Activated CD8-positive, alpha-beta memory T cell treated with anti-CD3 and anti-CD28 coated beads, Interleukin-2, amount 10 ng/mL, durations not matched to agents 7 days and 5 days (primary cell): ENCODE measurements at regions not wholly inside any gene's neighbourhood (a gene's known extent, or its start where the extent isn't known, plus 50 kb on each side); places are given as distances from the start of the nearest gene placed in this dataset.

ENCODE experiments used
- ATAC-seq: fragments of 150-1000 bp; cut with Tn5 transposase; one replicate; pipeline ENCODE4 v1.10.0; 2021; ENCODE audit warnings: moderate library complexity
- CTCF ChIA-PET: fragments of 350-600 bp; sonication (Branson Sonifier 250); formaldehyde crosslinking; loops from one replicate; lab custom pipeline; 2021; ENCODE audit warnings: antibody characterized with exemption; lab: Charles Lee
- DNase-seq: peaks from one replicate; pipeline ENCODE4 v3.0.0-alpha.2; 2020
- H3K27ac Mint-ChIP-seq: one replicate; pipeline ENCODE4 v1.8.0; 2021; ENCODE audit warnings: mild to moderate bottlenecking, mixed read lengths
- H3K27me3 Mint-ChIP-seq: one replicate; pipeline ENCODE4 v1.8.0; 2021; ENCODE audit warnings: mixed read lengths
- H3K36me3 Mint-ChIP-seq: one replicate; pipeline ENCODE4 v1.8.0; 2021; ENCODE audit warnings: mild to moderate bottlenecking, mixed read lengths
- H3K4me1 Mint-ChIP-seq: one replicate; pipeline ENCODE4 v1.8.0; 2021; ENCODE audit warnings: mixed read lengths
- H3K4me3 Mint-ChIP-seq: one replicate; pipeline ENCODE4 v1.8.0; 2021; ENCODE audit warnings: mild to moderate bottlenecking, moderate library complexity, mixed read lengths
- H3K9me3 Mint-ChIP-seq: one replicate; pipeline ENCODE4 v1.8.0; 2022; ENCODE audit warnings: low read depth, mixed read lengths

DNA sequence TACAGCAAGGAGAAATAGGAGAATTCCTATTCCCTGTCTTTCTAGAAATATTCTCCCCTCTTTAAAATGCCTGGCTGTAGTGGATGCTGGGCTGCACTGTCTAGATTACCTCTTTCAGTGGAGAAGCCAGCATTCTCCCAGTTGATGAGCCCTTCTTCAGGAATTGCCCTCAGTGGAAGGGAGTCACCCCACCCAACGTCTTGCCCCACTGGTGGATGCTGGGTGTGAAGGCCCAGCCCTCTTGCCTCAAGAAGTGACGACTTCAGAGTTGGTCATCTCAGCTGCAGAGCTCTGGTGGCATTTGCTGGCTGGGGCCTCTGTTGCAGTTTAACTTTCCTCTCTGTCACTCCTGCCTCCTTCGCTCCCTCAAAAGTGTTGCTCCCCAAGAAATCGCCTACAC lies 248.2 kb downstream of the ATG4C start:
- ATAC-seq (no peak), DNase-seq (no peak)
- Mint-ChIP-seq H3K27me3 (no peaks in the 10 kb centered on the region), H3K9me3 (no peaks in the 10 kb centered on the region), H3K36me3 (no peaks in the 10 kb centered on the region), H3K4me1 (no peaks in the 10 kb centered on the region), H3K4me3 (no peak overlapping the region), H3K27ac (no peak overlapping the region)
- CTCF ChIA-PET, result no interaction called here

GRCh38 chr1:63033211-63033610 lies 249.3 kb downstream of the ATG4C start:
- Mint-ChIP-seq H3K36me3 (no peaks in the 10 kb centered on the region), H3K27me3 (no peaks in the 10 kb centered on the region), H3K4me3 (no peak overlapping the region), H3K4me1 (no peaks in the 10 kb centered on the region), H3K9me3 (no peaks in the 10 kb centered on the region), H3K27ac (no peak overlapping the region)
- ATAC-seq (no peak), DNase-seq (no peak)
- CTCF ChIA-PET, result no interaction called here

DNA sequence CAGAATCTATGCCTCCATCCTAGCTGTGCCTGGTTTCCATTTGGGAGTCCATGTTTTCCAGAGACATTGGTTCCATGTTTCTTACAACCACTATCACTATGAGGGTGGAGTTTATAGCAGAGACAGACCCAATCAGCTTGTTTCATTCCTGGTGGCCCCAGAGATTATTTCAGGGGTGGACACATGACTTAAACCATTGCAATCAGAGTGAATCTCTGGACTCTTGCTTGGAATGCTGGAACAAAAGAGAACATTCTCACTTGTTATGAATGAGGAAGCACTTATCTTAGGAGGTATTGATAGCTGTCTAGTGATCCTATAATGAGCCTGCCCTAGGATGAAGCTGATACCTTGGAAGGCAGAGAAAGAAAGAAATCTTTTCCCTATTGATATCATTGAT lies 250.3 kb downstream of the ATG4C start:
- Mint-ChIP-seq H3K27ac (no peak overlapping the region), H3K36me3 (no peaks in the 10 kb centered on the region), H3K27me3 (no peaks in the 10 kb centered on the region), H3K4me3 (no peak overlapping the region), H3K9me3 (no peaks in the 10 kb centered on the region), H3K4me1 (no peaks in the 10 kb centered on the region)
- CTCF ChIA-PET, result no interaction called here
- no peak for ATAC-seq
- DNase-seq, result no peak

- no peaks in the 10 kb centered on the region for H3K27me3 Mint-ChIP-seq
- ATAC-seq (no peak), DNase-seq (no peak)
- CTCF ChIA-PET, result no interaction called here
- no peak overlapping the region for H3K4me3 Mint-ChIP-seq
- H3K36me3 Mint-ChIP-seq, result no peaks in the 10 kb centered on the region
- no peaks in the 10 kb centered on the region for H3K9me3 Mint-ChIP-seq
- H3K27ac Mint-ChIP-seq, result no peak overlapping the region
- no peaks in the 10 kb centered on the region for H3K4me1 Mint-ChIP-seq
These were observed 254.7 kb downstream of the ATG4C start for GRCh38 chr1:63038586-63038985.

GRCh38 chr1:63041660-63042059 lies 257.7 kb downstream of the ATG4C start:
- no peak for DNase-seq
- CTCF ChIA-PET, result interaction anchor here (0.6 kb wide), 1 partner anchor 246 kb away, joined by 3 read pairs; no protein-coding TSS in a partner anchor
- Mint-ChIP-seq H3K36me3 (no peaks in the 10 kb centered on the region), H3K4me1 (no peaks in the 10 kb centered on the region), H3K9me3 (no peaks in the 10 kb centered on the region), H3K27ac (no peak overlapping the region), H3K27me3 (no peaks in the 10 kb centered on the region), H3K4me3 (no peak overlapping the region)
- no peak for ATAC-seq

DNA sequence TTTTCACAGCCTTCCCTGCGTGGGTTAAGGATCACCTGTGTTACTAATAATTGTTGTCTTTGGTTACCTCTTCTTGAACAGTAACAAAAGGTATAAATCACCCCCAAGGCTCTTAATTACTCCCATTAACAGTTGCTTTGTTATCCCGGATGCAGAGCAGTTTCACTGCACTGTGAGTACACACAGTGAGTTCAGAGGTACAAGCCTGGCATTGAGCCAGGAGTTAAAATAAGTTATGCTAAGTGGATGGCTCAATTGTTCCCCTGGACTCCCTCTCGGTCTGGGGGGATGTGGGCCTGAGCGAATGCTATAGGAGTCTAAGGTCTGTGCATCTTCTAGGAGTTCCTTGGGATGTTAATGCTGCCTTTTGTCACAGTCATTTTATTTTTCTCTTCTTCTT lies 258.3 kb downstream of the ATG4C start:
- Mint-ChIP-seq H3K27ac (no peak overlapping the region), H3K9me3 (no peaks in the 10 kb centered on the region), H3K27me3 (no peaks in the 10 kb centered on the region), H3K36me3 (no peaks in the 10 kb centered on the region), H3K4me1 (no peaks in the 10 kb centered on the region), H3K4me3 (no peak overlapping the region)
- ATAC-seq (no peak), DNase-seq (no peak)
- CTCF ChIA-PET, result interaction anchor here (0.6 kb wide), 1 partner anchor 246 kb away, joined by 3 read pairs; no protein-coding TSS in a partner anchor

DNA sequence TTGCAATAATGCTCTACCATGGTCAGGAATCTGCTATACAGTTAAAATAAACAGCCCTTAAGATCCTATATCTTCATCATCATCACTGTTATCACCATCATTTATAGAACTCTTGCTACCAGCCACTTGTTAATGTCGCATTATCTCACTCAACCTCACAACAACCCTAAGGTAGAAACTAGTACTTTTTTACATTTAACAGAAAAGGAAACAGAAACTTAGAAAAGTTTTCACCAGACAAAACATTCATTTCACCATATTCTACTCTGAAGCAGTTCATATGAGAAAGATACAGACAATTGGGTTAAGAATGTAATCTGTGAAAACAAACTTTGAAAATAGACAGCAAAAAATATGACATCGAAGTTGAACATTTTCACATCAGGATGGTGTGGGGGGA lies 262.6 kb downstream of the ATG4C start:
- ATAC-seq (no peak), DNase-seq (no peak)
- Mint-ChIP-seq H3K27me3 (peaks cover 9% of the 10 kb centered on the region), H3K27ac (no peak overlapping the region), H3K4me1 (no peaks in the 10 kb centered on the region), H3K9me3 (no peaks in the 10 kb centered on the region), H3K4me3 (no peak overlapping the region), H3K36me3 (no peaks in the 10 kb centered on the region)
- CTCF ChIA-PET, result no interaction called here

DNA sequence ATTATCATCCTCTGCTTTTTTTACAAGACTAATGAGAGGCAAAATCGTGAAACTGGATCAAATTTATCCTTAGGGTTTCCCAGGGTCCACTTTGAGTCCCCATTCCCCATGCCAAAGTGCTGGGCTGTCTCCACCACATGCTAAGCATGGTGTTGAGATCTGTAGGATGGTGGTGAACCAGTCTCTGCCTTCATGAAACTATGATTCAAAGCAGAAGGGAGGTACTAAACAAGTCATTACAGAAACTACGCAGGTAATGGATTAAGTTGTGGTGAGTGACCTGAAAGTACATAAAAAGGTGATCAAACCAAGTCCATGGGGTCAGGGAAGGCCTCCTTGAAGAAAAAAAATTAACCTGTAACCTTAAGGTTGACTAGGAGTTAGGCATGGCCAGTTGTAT lies 265.2 kb downstream of the ATG4C start:
- DNase-seq (no peak), ATAC-seq (no peak)
- Mint-ChIP-seq H3K27me3 (peaks cover 9% of the 10 kb centered on the region), H3K9me3 (no peaks in the 10 kb centered on the region), H3K27ac (no peak overlapping the region), H3K4me3 (no peak overlapping the region), H3K4me1 (no peaks in the 10 kb centered on the region), H3K36me3 (no peaks in the 10 kb centered on the region)
- CTCF ChIA-PET, result no interaction called here

DNA sequence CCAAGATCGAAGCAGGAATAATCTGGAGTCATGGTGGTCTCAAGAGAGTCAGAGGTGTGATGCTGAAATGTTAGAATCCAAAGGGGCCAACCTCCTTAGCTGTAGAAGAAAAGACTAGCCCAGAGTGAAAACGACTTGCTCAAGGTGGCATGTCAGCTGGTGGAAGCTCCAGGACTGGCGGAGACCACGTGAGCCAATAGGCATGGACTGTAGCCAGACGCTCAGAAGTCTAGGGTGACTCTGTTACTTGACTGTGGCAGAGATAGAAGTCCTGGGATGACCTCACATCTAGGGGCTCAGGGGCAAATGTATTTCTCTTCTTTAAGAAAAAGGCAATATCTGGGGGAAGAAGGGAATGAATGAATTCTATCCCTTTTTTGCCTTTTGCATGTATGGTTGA lies 267.4 kb downstream of the ATG4C start:
- ATAC-seq, result no peak
- H3K4me3 Mint-ChIP-seq, result no peak overlapping the region
- no peaks in the 10 kb centered on the region for H3K4me1 Mint-ChIP-seq
- H3K27ac Mint-ChIP-seq, result no peak overlapping the region
- peaks cover 9% of the 10 kb centered on the region for H3K27me3 Mint-ChIP-seq
- DNase-seq, result no peak
- CTCF ChIA-PET, result no interaction called here
- no peaks in the 10 kb centered on the region for H3K9me3 Mint-ChIP-seq
- H3K36me3 Mint-ChIP-seq, result no peaks in the 10 kb centered on the region

DNA sequence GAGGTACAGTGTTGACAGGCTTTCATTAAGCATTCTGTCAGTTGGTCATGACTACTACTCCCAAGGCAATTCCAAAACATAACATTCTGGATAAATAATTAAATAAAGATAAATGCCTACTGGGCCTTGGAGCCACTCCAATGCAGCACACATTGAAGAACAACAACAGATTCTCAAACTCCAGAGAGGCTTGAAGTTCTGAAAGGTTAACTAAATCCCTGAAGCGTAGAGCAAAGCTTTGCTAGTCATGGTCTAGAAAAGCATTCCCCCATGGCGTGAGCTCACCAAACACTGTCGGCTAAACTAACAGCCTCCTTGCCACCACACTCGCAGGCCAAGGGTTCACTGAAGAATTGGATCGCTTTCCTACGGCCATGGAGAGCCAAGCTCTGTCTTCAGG lies 268.0 kb downstream of the ATG4C start:
- Mint-ChIP-seq H3K4me1 (no peaks in the 10 kb centered on the region), H3K27me3 (peaks cover 9% of the 10 kb centered on the region), H3K4me3 (no peak overlapping the region), H3K36me3 (no peaks in the 10 kb centered on the region), H3K27ac (no peak overlapping the region), H3K9me3 (no peaks in the 10 kb centered on the region)
- DNase-seq (no peak), ATAC-seq (no peak)
- CTCF ChIA-PET, result no interaction called here

GRCh38 chr1:63054184-63054583 lies 268.2 kb upstream of the FOXD3 start:
- Mint-ChIP-seq H3K4me1 (no peaks in the 10 kb centered on the region), H3K9me3 (no peaks in the 10 kb centered on the region), H3K4me3 (no peak overlapping the region), H3K27ac (no peak overlapping the region), H3K27me3 (peaks cover 9% of the 10 kb centered on the region), H3K36me3 (no peaks in the 10 kb centered on the region)
- DNase-seq, result no peak
- ATAC-seq, result no peak
- CTCF ChIA-PET, result no interaction called here

GRCh38 chr1:63063367-63063766 lies 259.0 kb upstream of the FOXD3 start:
- no peaks in the 10 kb centered on the region for H3K36me3 Mint-ChIP-seq
- no peaks in the 10 kb centered on the region for H3K4me1 Mint-ChIP-seq
- H3K9me3 Mint-ChIP-seq, result no peaks in the 10 kb centered on the region
- DNase-seq (no peak), ATAC-seq (no peak)
- no peaks in the 10 kb centered on the region for H3K27me3 Mint-ChIP-seq
- no peak overlapping the region for H3K4me3 Mint-ChIP-seq
- CTCF ChIA-PET, result no interaction called here
- no peak overlapping the region for H3K27ac Mint-ChIP-seq

- no peak overlapping the region for H3K27ac Mint-ChIP-seq
- H3K36me3 Mint-ChIP-seq, result no peaks in the 10 kb centered on the region
- H3K27me3 Mint-ChIP-seq, result no peaks in the 10 kb centered on the region
- ATAC-seq (no peak), DNase-seq (no peak)
- no peaks in the 10 kb centered on the region for H3K4me1 Mint-ChIP-seq
- no peaks in the 10 kb centered on the region for H3K9me3 Mint-ChIP-seq
- CTCF ChIA-PET, result no interaction called here
- H3K4me3 Mint-ChIP-seq, result no peak overlapping the region
These were observed 258.2 kb upstream of the FOXD3 start for GRCh38 chr1:63064135-63064534.

- H3K36me3 Mint-ChIP-seq, result no peaks in the 10 kb centered on the region
- H3K9me3 Mint-ChIP-seq, result no peaks in the 10 kb centered on the region
- DNase-seq, result no peak
- peaks cover 23% of the 10 kb centered on the region for H3K27me3 Mint-ChIP-seq
- H3K4me1 Mint-ChIP-seq, result no peaks in the 10 kb centered on the region
- H3K4me3 Mint-ChIP-seq, result no peak overlapping the region
- CTCF ChIA-PET, result no interaction called here
- no peak for ATAC-seq
- no peak overlapping the region for H3K27ac Mint-ChIP-seq
These were observed 253.7 kb upstream of the FOXD3 start for GRCh38 chr1:63068626-63069025.

GRCh38 chr1:63069214-63069613 lies 253.2 kb upstream of the FOXD3 start:
- Mint-ChIP-seq H3K4me1 (no peaks in the 10 kb centered on the region), H3K36me3 (no peaks in the 10 kb centered on the region), H3K27ac (no peak overlapping the region), H3K9me3 (no peaks in the 10 kb centered on the region), H3K4me3 (no peak overlapping the region), H3K27me3 (peaks cover 27% of the 10 kb centered on the region)
- CTCF ChIA-PET, result no interaction called here
- DNase-seq (no peak), ATAC-seq (no peak)
